ENCODE measurements at regions not wholly inside any gene's neighbourhood (a gene's known extent, or its start where the extent isn't known, plus 50 kb on each side); places are given as distances from the start of the nearest gene placed in this dataset.

- CTCF ChIA-PET, result no interaction called here
- Histone ChIP-seq H3K4me2 (ENCODE audit: low read length) (0 out of 2 replicates have a peak overlapping the region, but pooled peaks have one; percentile 27), H2AFZ (ENCODE audit: low read length) (no peak overlapping the region), H3K36me3 (ENCODE audit: low read depth, low read length) (no peaks in the 10 kb centered on the region), H3K9ac (ENCODE audit: low read length) (no peak overlapping the region), H3K4me3 (ENCODE audit: low read length) (no peak overlapping the region), H3F3A (ENCODE audit: low read length, unreplicated experiment) (no peaks in the 10 kb centered on the region), H3K27ac (ENCODE audit: low read length) (no peak overlapping the region), H3K4me1 (ENCODE audit: insufficient read depth, low read length) (peaks cover 37% of the 10 kb centered on the region), H4K20me1 (ENCODE audit: low read length) (no peaks in the 10 kb centered on the region), H3K9me2 (replicated peaks; ENCODE audit: low read length) (no peaks in the 10 kb centered on the region), H3K79me2 (ENCODE audit: low read length) (no peaks in the 10 kb centered on the region), H3K27me3 (ENCODE audit: low read length) (no peaks in the 10 kb centered on the region), H3K9me3 (ENCODE audit: low read length) (no peaks in the 10 kb centered on the region)
- ATAC-seq (no peak), DNase-seq (peak; percentile 34)
- BruUV-seq (replicated peaks), result no TSS peak
- TF ChIP-seq CTCF (conservative IDR thresholded peaks at IDR 0.05; ENCODE audit: low read depth, low read length) (no peak), EZH2 (IDR thresholded peaks at IDR 0.05; ENCODE audit: low read length, unreplicated experiment) (no peak), EZH2phosphoT487 (IDR thresholded peaks at IDR 0.05; ENCODE audit: borderline replicate concordance, low read length) (no peak)
- POLR2A ChIA-PET (ENCODE audit: unreplicated experiment), result no interaction called here
- intact Hi-C loops (cut with micrococcal nuclease), result loop anchor here (10.0 kb wide), 1 partner anchor 169 kb away; no protein-coding TSS in a partner anchor
Measured at GRCh38 chrX:4675686-4676300, 962.3 kb upstream of the PRKX start.

- Histone ChIP-seq H4K20me1 (ENCODE audit: low read length) (no peaks in the 10 kb centered on the region), H3K4me1 (ENCODE audit: insufficient read depth, low read length) (peaks cover 50% of the 10 kb centered on the region), H3K4me2 (ENCODE audit: low read length) (peak overlapping the region; percentile 71), H3F3A (ENCODE audit: low read length, unreplicated experiment) (no peaks in the 10 kb centered on the region), H3K36me3 (ENCODE audit: low read depth, low read length) (no peaks in the 10 kb centered on the region), H3K9me3 (ENCODE audit: low read length) (no peaks in the 10 kb centered on the region), H3K9ac (ENCODE audit: low read length) (no peak overlapping the region), H3K4me3 (ENCODE audit: low read length) (no peak overlapping the region), H3K9me2 (replicated peaks; ENCODE audit: low read length) (no peaks in the 10 kb centered on the region), H2AFZ (ENCODE audit: low read length) (no peak overlapping the region), H3K27ac (ENCODE audit: low read length) (peak overlapping the region; percentile 66), H3K79me2 (ENCODE audit: low read length) (no peaks in the 10 kb centered on the region), H3K27me3 (ENCODE audit: low read length) (no peaks in the 10 kb centered on the region)
- intact Hi-C loops (cut with micrococcal nuclease), result loop anchor here (10.0 kb wide), 1 partner anchor 171 kb away; no protein-coding TSS in a partner anchor
- ChIA-PET CTCF (no interaction called here), POLR2A (ENCODE audit: unreplicated experiment) (no interaction called here)
- BruUV-seq (replicated peaks), result no TSS peak
- TF ChIP-seq EZH2phosphoT487 (IDR thresholded peaks at IDR 0.05; ENCODE audit: borderline replicate concordance, low read length) (no peak), CTCF (conservative IDR thresholded peaks at IDR 0.05; ENCODE audit: low read depth, low read length) (no peak), EZH2 (IDR thresholded peaks at IDR 0.05; ENCODE audit: low read length, unreplicated experiment) (no peak)
- DNase-seq (peak; percentile 84), ATAC-seq (peak; percentile 44)
Measured at GRCh38 chrX:4674028-4674782, 960.8 kb upstream of the PRKX start.

- Histone ChIP-seq H3K9ac (ENCODE audit: low read length) (no peak overlapping the region), H3K9me2 (replicated peaks; ENCODE audit: low read length) (no peaks in the 10 kb centered on the region), H3F3A (ENCODE audit: low read length, unreplicated experiment) (no peaks in the 10 kb centered on the region), H3K36me3 (ENCODE audit: low read depth, low read length) (no peaks in the 10 kb centered on the region), H4K20me1 (ENCODE audit: low read length) (no peaks in the 10 kb centered on the region), H3K79me2 (ENCODE audit: low read length) (no peaks in the 10 kb centered on the region), H2AFZ (ENCODE audit: low read length) (no peak overlapping the region), H3K27ac (ENCODE audit: low read length) (no peak overlapping the region), H3K4me2 (ENCODE audit: low read length) (peak overlapping the region; percentile 6; the same call in 1 of the 2 replicates), H3K27me3 (ENCODE audit: low read length) (no peaks in the 10 kb centered on the region), H3K9me3 (ENCODE audit: low read length) (no peaks in the 10 kb centered on the region), H3K4me1 (ENCODE audit: insufficient read depth, low read length) (peaks cover 58% of the 10 kb centered on the region), H3K4me3 (ENCODE audit: low read length) (no peak overlapping the region)
- ATAC-seq, result no peak
- POLR2A ChIA-PET (ENCODE audit: unreplicated experiment), result no interaction called here
- TF ChIP-seq EZH2 (IDR thresholded peaks at IDR 0.05; ENCODE audit: low read length, unreplicated experiment) (no peak), CTCF (conservative IDR thresholded peaks at IDR 0.05; ENCODE audit: low read depth, low read length) (no peak), EZH2phosphoT487 (IDR thresholded peaks at IDR 0.05; ENCODE audit: borderline replicate concordance, low read length) (no peak)
- CTCF ChIA-PET, result no interaction called here
- DNase-seq, result no peak
- BruUV-seq (replicated peaks), result no TSS peak
- intact Hi-C loops (cut with micrococcal nuclease), result loop anchor here (10.0 kb wide), 1 partner anchor 173 kb away; no protein-coding TSS in a partner anchor
Measured at GRCh38 chrX:4671344-4671743, 957.9 kb upstream of the PRKX start.
